IPS-NIHi7 (cell line): ENCODE measurements at regions not wholly inside any gene's neighbourhood (a gene's known extent, or its start where the extent isn't known, plus 50 kb on each side); places are given as distances from the start of the nearest gene placed in this dataset.

Experiments used
- DNase-seq: peaks from one replicate; pipeline ENCODE4 v3.0.0; 2012; ENCODE audit warnings: mixed read lengths; ENCODE audit errors: extremely low spot score

DNA sequence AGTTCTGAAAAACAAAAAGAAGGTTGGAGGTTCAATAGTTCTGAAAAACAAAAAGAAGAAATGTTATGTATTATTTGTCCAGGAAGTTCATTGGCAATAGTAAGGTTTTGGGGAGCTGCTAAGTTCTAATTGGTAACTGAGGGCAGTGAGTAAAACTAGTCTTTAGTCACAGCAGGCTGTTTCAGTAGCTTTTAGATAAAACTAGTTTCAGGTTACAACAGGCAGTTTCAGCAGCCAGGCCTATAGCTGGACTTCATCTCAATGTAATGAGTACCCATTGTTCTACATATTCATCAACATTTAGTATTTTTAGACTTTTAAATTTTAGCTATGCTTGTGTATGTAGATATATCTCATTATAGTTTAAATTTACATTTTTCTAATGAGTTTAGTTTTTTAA is 639.3 kb downstream of the TOX3 start:
- DNase-seq = no peak

DNA sequence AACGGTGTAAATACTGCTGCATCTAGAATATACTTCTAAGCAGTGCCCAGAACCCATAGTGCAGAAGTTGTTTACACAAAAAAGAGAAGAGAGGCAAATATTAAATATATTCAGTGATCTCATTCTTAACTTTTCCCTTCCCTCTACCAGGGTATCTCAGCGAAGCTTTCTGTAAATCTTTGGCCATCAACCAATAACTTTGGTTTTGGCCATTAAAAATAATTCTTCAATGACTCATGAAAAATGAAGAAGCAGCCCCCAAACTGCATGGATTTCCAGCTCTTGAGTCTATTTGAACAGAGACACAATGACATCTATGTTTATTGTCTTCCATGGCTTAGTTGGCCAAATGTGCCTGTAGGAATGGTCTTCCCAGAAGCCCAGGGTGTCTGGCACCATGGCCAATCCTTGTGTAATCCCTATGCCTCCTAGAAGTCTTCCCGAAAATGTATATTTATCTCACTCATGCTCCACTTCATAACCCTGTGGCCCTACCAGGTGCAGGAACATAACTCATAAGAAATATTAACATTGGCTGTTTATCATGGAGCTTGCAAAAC is 646.6 kb downstream of the TOX3 start:
- DNase-seq = no peak

DNA sequence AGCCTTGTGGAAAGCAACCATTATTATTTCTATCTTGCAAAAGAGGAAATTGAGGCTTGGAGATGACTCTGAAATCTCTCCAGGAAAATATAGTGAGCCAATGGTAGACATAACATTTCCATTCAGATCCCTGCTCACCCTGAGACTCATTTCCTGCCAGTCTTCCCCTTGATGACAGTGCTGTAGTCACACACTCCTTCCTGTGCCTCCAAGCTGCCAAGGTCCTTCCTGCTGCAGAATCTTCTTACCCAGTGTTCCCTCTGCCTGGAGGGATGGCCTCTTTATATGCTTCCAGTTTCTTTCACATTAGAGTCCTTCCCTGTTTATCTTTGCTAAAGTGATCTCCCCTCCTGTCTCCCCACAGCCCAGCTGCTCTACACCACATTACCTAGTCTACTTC is 648.1 kb downstream of the TOX3 start:
- DNase-seq = no peak

DNA sequence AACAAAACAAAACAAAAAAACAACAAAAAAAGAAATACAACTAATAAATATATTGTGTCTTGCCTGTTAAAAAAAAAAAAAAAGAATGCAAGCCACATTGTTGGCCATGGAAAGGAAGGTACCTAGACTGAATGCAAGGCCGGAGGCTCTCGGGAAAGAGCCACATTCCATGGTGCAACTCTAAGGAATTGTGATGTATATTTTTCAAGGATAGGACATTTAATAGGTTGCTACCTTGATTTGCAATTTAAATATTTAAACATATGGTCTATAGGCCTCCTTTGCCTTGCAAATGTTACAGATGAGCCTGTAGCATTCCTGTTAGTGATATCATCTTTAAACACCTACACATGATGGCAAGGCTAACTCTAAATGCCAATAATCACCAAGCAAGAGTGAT is 650.9 kb downstream of the TOX3 start:
- DNase-seq = peak; percentile 28

- DNase-seq = no peak
These were observed 654.5 kb downstream of the TOX3 start for GRCh38 chr16:51892293-51893007.

GRCh38 chr16:51888534-51888933 is 658.4 kb downstream of the TOX3 start:
- DNase-seq = no peak

DNA sequence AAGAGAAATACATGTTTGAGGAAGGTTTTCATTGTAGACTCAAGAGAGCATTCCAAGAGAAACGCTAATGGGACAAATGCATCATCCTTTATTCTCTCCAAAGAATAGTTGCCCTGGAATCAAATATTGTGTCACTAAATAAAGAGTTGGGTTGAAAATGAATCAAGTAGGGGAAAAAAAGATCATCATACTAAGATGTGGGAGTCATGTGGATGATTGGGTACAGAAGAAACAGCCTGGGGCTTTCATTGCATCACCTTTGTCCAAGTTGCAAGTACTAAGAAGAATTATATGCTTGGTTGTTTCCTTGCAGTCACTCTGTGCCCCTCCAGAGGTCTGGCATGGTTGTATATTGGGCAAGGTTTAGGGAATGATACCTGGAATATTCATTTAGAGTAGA is 658.9 kb downstream of the TOX3 start:
- DNase-seq = no peak

GRCh38 chr16:51886456-51886855 is 660.5 kb downstream of the TOX3 start:
- no peak for DNase-seq

DNA sequence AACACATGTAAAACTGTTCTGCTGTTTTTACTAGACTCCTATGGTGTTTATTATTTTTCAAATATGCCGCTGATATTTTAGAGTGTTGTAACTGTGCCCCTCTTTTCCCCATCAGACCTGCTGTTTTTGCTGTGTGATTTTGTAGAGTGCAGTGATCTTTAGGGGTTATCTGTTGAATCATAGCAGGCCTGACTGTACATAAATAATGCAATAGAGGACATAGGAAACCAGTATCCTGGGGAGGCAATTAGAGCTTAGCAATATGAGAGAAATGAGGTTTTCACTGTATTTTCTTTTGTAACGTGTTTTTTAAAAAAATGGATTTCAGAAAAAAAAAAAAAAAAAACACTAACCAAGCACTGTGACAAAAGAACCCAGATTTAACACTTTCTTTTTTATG is 662.2 kb downstream of the TOX3 start:
- DNase-seq = no peak

- no peak for DNase-seq
These were observed 665.2 kb downstream of the TOX3 start for GRCh38 chr16:51881731-51882130.

- no peak for DNase-seq
These were observed 666.2 kb downstream of the TOX3 start for GRCh38 chr16:51880776-51881175.

DNA sequence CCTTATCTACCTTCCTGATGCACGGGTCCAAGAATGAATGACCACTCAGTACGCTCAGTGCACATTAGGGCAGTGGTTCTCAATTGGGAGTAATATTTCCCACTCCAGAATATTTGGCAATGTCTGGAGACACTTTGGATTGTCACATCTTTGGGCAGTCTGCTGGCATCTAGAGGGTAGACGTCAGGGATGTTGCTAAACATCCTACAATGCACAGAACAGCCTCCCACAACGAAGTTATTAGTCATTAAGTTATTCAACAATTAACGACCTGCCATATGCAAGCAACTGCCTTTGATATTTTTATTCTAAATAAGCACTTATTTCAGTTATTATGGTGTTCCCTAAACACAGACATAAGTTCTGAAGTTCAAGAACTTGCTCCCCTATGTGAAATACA is 669.3 kb downstream of the TOX3 start:
- DNase-seq = no peak

GRCh38 chr16:51876934-51877333 is 670.0 kb downstream of the TOX3 start:
- DNase-seq = no peak

GRCh38 chr16:51876601-51876875 is 670.4 kb downstream of the TOX3 start:
- DNase-seq = no peak

DNA sequence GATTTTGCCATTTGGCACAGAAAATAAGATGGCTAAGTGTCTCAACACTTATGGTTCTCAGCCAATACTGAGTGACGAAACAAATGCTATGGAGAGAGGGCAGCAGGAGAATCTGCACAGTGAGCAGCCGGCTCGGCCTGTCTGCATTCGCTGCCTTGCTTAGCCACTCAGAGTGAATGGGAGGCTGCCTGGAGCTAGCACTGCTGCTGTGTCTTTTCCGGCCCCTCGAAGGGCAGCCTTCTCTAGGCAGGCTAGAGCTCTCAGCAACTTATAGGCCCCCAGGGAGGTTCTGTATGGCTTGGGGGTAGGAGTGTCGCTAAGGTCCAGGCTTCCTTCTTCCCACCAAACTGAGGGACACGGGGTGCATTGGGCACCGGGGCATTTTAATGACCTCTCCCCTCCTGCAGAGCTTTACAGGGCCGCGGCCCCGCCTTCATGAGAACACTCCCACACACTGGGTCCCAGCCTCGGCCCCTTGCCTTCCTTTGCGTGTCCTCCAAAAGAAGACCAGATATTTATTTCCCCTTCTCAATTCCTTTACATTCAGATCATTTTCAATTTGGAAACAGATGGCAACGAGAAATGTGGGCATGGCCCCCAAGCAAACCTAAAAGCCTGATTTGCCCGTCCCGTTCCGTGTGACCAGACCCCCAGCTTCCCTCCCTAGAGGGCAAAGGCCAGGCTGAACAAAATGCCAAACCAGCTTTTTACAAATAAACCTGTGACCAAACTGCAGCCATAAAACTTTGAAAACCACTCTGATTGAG is 670.9 kb downstream of the TOX3 start:
- DNase-seq = peak; percentile 22

DNA sequence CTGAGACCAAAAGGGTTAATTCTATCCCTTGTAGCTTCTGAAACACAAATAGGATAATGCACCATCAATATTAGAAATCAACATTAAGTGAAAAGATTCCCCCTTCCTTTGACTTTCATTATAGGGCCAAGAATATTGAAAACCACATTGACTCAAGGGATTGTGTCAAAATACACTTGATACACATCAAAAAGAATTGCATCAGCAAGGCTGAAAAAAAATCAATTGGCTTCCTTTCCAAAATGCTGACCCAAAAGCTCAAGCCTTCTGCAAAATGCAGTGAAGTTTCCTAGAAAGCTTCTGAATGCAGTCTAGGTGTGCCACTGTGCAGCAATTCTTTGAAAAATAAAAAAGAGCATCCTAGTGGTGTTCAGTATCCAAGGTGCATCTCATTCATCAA is 674.4 kb downstream of the TOX3 start:
- DNase-seq = no peak

- DNase-seq = no peak
These were observed 676.6 kb downstream of the TOX3 start for GRCh38 chr16:51870296-51870854.

GRCh38 chr16:51869176-51869575 is 677.8 kb downstream of the TOX3 start:
- DNase-seq = no peak

DNA sequence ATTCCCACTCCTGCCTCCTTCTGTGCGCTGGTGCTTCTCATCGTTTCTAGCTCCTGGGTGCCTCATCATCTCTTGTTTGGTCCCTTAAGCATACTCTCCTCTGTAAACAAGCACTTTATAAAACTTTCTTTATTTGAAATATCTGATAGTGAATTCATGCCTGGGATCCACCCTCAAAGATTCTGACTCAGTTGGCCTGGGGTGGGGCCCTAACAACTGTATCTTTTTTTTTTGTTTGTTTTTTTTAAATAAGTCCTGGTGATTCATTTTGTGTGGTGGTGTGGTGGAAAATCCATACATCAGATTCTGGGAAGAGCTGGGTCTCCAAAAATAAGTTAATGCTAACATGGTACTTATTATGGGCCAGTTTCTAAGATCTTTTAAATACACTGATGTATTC is 678.3 kb downstream of the TOX3 start:
- no peak for DNase-seq

DNA sequence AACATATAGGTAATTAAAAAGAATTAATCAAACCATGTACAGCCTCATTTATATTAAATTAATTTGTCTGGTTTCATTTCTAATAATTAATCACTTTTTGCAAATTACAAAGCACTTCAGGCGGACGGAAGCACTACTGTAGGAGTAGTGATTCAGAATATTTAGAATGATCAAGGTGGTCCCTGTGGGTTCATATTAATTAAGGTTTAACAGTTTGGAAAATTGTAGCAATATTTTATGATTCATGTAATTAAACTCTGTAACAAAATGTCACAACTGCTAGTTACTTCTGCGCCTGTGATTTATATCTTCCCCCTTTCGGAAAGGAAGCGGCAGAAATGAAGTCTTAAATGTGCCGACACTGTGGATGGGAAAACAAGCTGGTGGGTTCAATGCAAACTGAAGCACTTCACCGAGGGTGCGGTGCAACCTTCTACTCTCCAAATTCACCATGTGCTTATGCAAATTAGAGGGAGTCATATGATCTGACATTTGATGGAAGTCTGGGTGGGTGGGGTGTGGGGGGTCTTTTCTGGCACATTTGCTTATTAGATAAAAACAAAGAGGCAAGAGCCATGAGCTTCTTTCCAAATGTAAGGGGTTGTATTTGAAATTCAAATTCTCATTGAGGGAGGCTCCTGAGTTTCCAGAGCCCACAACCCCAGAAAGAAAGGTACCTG is 679.4 kb downstream of the TOX3 start:
- no peak for DNase-seq

- DNase-seq = no peak
These were observed 682.4 kb downstream of the TOX3 start for GRCh38 chr16:51864575-51864974.

- no peak for DNase-seq
These were observed 692.5 kb downstream of the TOX3 start for GRCh38 chr16:51854401-51854951.
